Lower leg skin (tissue), 4 donors: ENCODE measurements at regions not wholly inside any gene's neighbourhood (a gene's known extent, or its start where the extent isn't known, plus 50 kb on each side); places are given as distances from the start of the nearest gene placed in this dataset.

Experiments used
- DNase-seq, 2 donors: peaks; one replicate each; pipeline ENCODE4 v3.0.0-alpha.2; 2019; ENCODE audit warnings: low spot score in 2 of 2
- H3K4me3 ChIP-seq: fragments of 200-600 bp; sonication (generic); 2 replicates; pipeline ENCODE4 v1.5.1; 2017; ENCODE audit warnings: mild to moderate bottlenecking, low read depth; ENCODE audit not compliant: poor library complexity, severe bottlenecking
- CTCF ChIP-seq, 3 donors: fragments of 450-650 bp; IDR thresholded peaks; one replicate each; pipeline ENCODE4 v1.5.1; 2016; ENCODE audit warnings: antibody characterized with exemption in 3 of 3, mild to moderate bottlenecking in 3 of 3, moderate library complexity in 2 of 3
- POLR2A ChIP-seq, 2 donors: fragments of 450-650 bp; IDR thresholded peaks; one replicate each; pipeline ENCODE4 v1.6.1; 2016 to 2017; ENCODE audit warnings: antibody characterized with exemption in 2 of 2, mild to moderate bottlenecking in 1 of 2, moderate library complexity in 1 of 2
- WGBS, 2 donors: methylation state at CpG; one replicate each; pipeline ENCODE4 v1.1.5; 2018; 5-methylcytosine and 5-hydroxymethylcytosine counted together
- intact Hi-C: fragments of 100-400 bp; cut with DNase I; formaldehyde crosslinking; loops from one replicate; pipeline ENCODE4 v1.15.0; 2023; ENCODE audit warnings: low total_unique reads

- TF ChIP-seq POLR2A (IDR thresholded peaks at IDR 0.05) (no peak), CTCF (IDR thresholded peaks at IDR 0.05) (no peak)
- H3K4me3 ChIP-seq, result no peak overlapping the region
- DNase-seq, result no peak
- intact Hi-C loops, result no loop called here
- 74 to 76% methylated on average over 4 of the region's 4 CpGs for WGBS, 2 donors
Measured at GRCh38 chr16:52071101-52071500, 475.8 kb downstream of the TOX3 start.

GRCh38 chr16:52070341-52071057 lies 476.4 kb downstream of the TOX3 start:
- DNase-seq, result no peak
- no peak for TF ChIP-seq POLR2A (IDR thresholded peaks at IDR 0.05)
- TF ChIP-seq CTCF (IDR thresholded peaks at IDR 0.05), result no peak
- no peak overlapping the region for H3K4me3 ChIP-seq
- intact Hi-C loops, result no loop called here
- 83 to 85% methylated on average over 2 of the region's 2 CpGs for WGBS, 2 donors

GRCh38 chr16:52069866-52070265 lies 477.1 kb downstream of the TOX3 start:
- WGBS, 2 donors, result 3 to 22% methylated on average over 3 of the region's 3 CpGs
- intact Hi-C loops, result loop anchor here (5.0 to 10.0 kb wide), 2 partner anchors 837 to 945 kb away; no protein-coding TSS in a partner anchor
- no peak overlapping the region for H3K4me3 ChIP-seq
- no peak for TF ChIP-seq CTCF (IDR thresholded peaks at IDR 0.05)
- TF ChIP-seq POLR2A (IDR thresholded peaks at IDR 0.05), result no peak
- DNase-seq, result no peak

- intact Hi-C loops, result loop anchor here (5.0 to 10.0 kb wide), 2 partner anchors 839 to 946 kb away; no protein-coding TSS in a partner anchor
- DNase-seq, result no peak
- H3K4me3 ChIP-seq, result no peak overlapping the region
- TF ChIP-seq CTCF (IDR thresholded peaks at IDR 0.05) (no peak), POLR2A (IDR thresholded peaks at IDR 0.05) (no peak)
- WGBS, 2 donors, result 27 to 29% methylated on average over 8 of the region's 8 CpGs
Measured at GRCh38 chr16:52068447-52069074, 478.4 kb downstream of the TOX3 start.

- no peak overlapping the region for H3K4me3 ChIP-seq
- WGBS, 2 donors, result 35 to 48% methylated on average over 2 of the region's 2 CpGs
- TF ChIP-seq POLR2A (IDR thresholded peaks at IDR 0.05) (no peak), CTCF (IDR thresholded peaks at IDR 0.05) (no peak)
- intact Hi-C loops, result loop anchor here (5.0 to 10.0 kb wide), 2 partner anchors 840 to 948 kb away; no protein-coding TSS in a partner anchor
- DNase-seq, result no peak
Measured at GRCh38 chr16:52066962-52067361, 480.0 kb downstream of the TOX3 start.
